HAP-1 (cell line): ENCODE measurements at regions not wholly inside any gene's neighbourhood (a gene's known extent, or its start where the extent isn't known, plus 50 kb on each side); places are given as distances from the start of the nearest gene placed in this dataset.
"Not testable (repeated sequence)": the region's sequence is repeated elsewhere in the genome, so short reads cannot be mapped to it uniquely, and the experiment has no call there.

Source experiments
- DNase-seq, 2 experiments: peaks; one replicate each; pipeline ENCODE4 v3.0.0-alpha.2; 2016 to 2020; ENCODE audit warnings: low spot score in 2 of 2
- H3K27me3 ChIP-seq: fragments of 250-450 bp; sonication (Bioruptor Pico); 2 replicates; pipeline ENCODE4 v1.5.1; 2020; ENCODE audit warnings: low read depth, mild to moderate bottlenecking, moderate library complexity
- H3K36me3 ChIP-seq: fragments of 250-450 bp; sonication (Bioruptor Pico); replicated peaks from 2 replicates; pipeline ENCODE4 v1.5.1; 2020; ENCODE audit warnings: mild to moderate bottlenecking
- H3K4me1 ChIP-seq: fragments of 250-450 bp; sonication (Bioruptor Pico); 2 replicates; pipeline ENCODE4 v1.5.1; 2020; ENCODE audit warnings: mild to moderate bottlenecking
- H3K4me3 ChIP-seq: fragments of 250-450 bp; sonication (Bioruptor Pico); 2 replicates; pipeline ENCODE4 v1.5.1; 2020; ENCODE audit warnings: mild to moderate bottlenecking, moderate library complexity
- H3K9me3 ChIP-seq: fragments of 250-450 bp; sonication (Bioruptor Pico); 2 replicates; pipeline ENCODE4 v1.5.1; 2020; ENCODE audit warnings: mild to moderate bottlenecking, moderate library complexity
- in situ Hi-C: fragments of 300-500 bp; cut with MboI; formaldehyde crosslinking; loops from 3 replicates; pipeline ENCODE4 v1.14.3; 2020; ENCODE audit warnings: low sequenced_read_pairs, inconsistent platforms, mixed read lengths

GRCh38 chr14:61602003-61602732, 93.1 kb upstream of the HIF1A start:
- DNase-seq = peak in 1 of 2 experiments; percentile 45
- no peaks in the 10 kb centered on the region for H3K9me3 ChIP-seq
- no peaks in the 10 kb centered on the region for H3K36me3 ChIP-seq
- peaks cover 35% of the 10 kb centered on the region for H3K4me1 ChIP-seq
- no peaks in the 10 kb centered on the region for H3K27me3 ChIP-seq
- in situ Hi-C loops = no loop called here
- no peak overlapping the region for H3K4me3 ChIP-seq

- Histone ChIP-seq H3K27me3 (no peaks in the 10 kb centered on the region), H3K36me3 (no peaks in the 10 kb centered on the region), H3K4me1 (peaks cover 29% of the 10 kb centered on the region), H3K9me3 (no peaks in the 10 kb centered on the region), H3K4me3 (no peak overlapping the region)
- in situ Hi-C loops = no loop called here
- DNase-seq = peak; percentile 65 to 96
Observed at GRCh38 chr14:61602733-61603077, 92.6 kb upstream of the HIF1A start.

- no peak for DNase-seq
- in situ Hi-C loops = no loop called here
- Histone ChIP-seq H3K4me1 (peaks cover 27% of the 10 kb centered on the region), H3K36me3 (no peaks in the 10 kb centered on the region), H3K9me3 (no peaks in the 10 kb centered on the region), H3K4me3 (no peak overlapping the region), H3K27me3 (no peaks in the 10 kb centered on the region)
Observed at GRCh38 chr14:61603736-61604135, 91.6 kb upstream of the HIF1A start.

- no peaks in the 10 kb centered on the region for H3K27me3 ChIP-seq
- DNase-seq = no peak
- H3K36me3 ChIP-seq = no peaks in the 10 kb centered on the region
- H3K9me3 ChIP-seq = no peaks in the 10 kb centered on the region
- H3K4me1 ChIP-seq = peaks cover 29% of the 10 kb centered on the region
- in situ Hi-C loops = no loop called here
- no peak overlapping the region for H3K4me3 ChIP-seq
Observed at GRCh38 chr14:61607570-61608244, 87.6 kb upstream of the HIF1A start.

GRCh38 chr14:61608245-61609165, 86.8 kb upstream of the HIF1A start:
- no peak overlapping the region for H3K4me3 ChIP-seq
- H3K9me3 ChIP-seq = no peaks in the 10 kb centered on the region
- H3K36me3 ChIP-seq = no peaks in the 10 kb centered on the region
- peaks cover 22% of the 10 kb centered on the region for H3K4me1 ChIP-seq
- peaks cover 1% of the 10 kb centered on the region; the same call in 1 of the 2 replicates for H3K27me3 ChIP-seq
- peak; percentile 75 for DNase-seq
- in situ Hi-C loops = no loop called here

- peak; percentile 83 to 94 for DNase-seq
- peaks cover 3% of the 10 kb centered on the region; the same call in 1 of the 2 replicates for H3K27me3 ChIP-seq
- no peaks in the 10 kb centered on the region for H3K36me3 ChIP-seq
- no peaks in the 10 kb centered on the region for H3K9me3 ChIP-seq
- H3K4me3 ChIP-seq = no peak overlapping the region
- in situ Hi-C loops = no loop called here
- peaks cover 21% of the 10 kb centered on the region for H3K4me1 ChIP-seq
Observed at GRCh38 chr14:61609191-61609843, 86.0 kb upstream of the HIF1A start.

GRCh38 chr14:61609884-61610283, 85.4 kb upstream of the HIF1A start:
- H3K27me3 ChIP-seq = peaks cover 3% of the 10 kb centered on the region; the same call in 1 of the 2 replicates
- H3K4me1 ChIP-seq = peaks cover 21% of the 10 kb centered on the region
- no peaks in the 10 kb centered on the region for H3K36me3 ChIP-seq
- no peak overlapping the region for H3K4me3 ChIP-seq
- DNase-seq = no peak
- in situ Hi-C loops = no loop called here
- no peaks in the 10 kb centered on the region for H3K9me3 ChIP-seq

- Histone ChIP-seq H3K4me1 (peaks cover 21% of the 10 kb centered on the region), H3K27me3 (peaks cover 3% of the 10 kb centered on the region; the same call in 1 of the 2 replicates), H3K9me3 (no peaks in the 10 kb centered on the region), H3K4me3 (no peak overlapping the region), H3K36me3 (no peaks in the 10 kb centered on the region)
- in situ Hi-C loops = no loop called here
- no peak for DNase-seq
Observed at GRCh38 chr14:61610900-61611299, 84.4 kb upstream of the HIF1A start.

- H3K4me1 ChIP-seq = peaks cover 21% of the 10 kb centered on the region
- H3K4me3 ChIP-seq = no peak overlapping the region
- no peaks in the 10 kb centered on the region for H3K36me3 ChIP-seq
- in situ Hi-C loops = no loop called here
- DNase-seq = no peak
- H3K9me3 ChIP-seq = no peaks in the 10 kb centered on the region
- H3K27me3 ChIP-seq = peaks cover 3% of the 10 kb centered on the region; the same call in 1 of the 2 replicates
Observed at GRCh38 chr14:61611880-61612630, 83.3 kb upstream of the HIF1A start.

GRCh38 chr14:61613006-61613405, 82.3 kb upstream of the HIF1A start:
- in situ Hi-C loops = not testable (repeated sequence)

GRCh38 chr14:61614693-61615092, 80.6 kb upstream of the HIF1A start:
- Histone ChIP-seq H3K4me1 (peaks cover 6% of the 10 kb centered on the region), H3K9me3 (no peaks in the 10 kb centered on the region), H3K27me3 (peaks cover 7% of the 10 kb centered on the region), H3K4me3 (no peak overlapping the region), H3K36me3 (no peaks in the 10 kb centered on the region)
- no peak for DNase-seq
- in situ Hi-C loops = no loop called here

More at GRCh38 chr14:61613006-61613405, 82.3 kb upstream of the HIF1A start:
- not testable (repeated sequence) for H3K36me3 ChIP-seq, DNase-seq, H3K27me3 ChIP-seq, H3K9me3 ChIP-seq, H3K4me3 ChIP-seq
- peaks cover 21% of the 10 kb centered on the region for H3K4me1 ChIP-seq

GRCh38 chr14:61615743-61616523, 79.4 kb upstream of the HIF1A start:
- in situ Hi-C loops = no loop called here
- H3K4me3 ChIP-seq = no peak overlapping the region
- H3K9me3 ChIP-seq = no peaks in the 10 kb centered on the region
- H3K4me1 ChIP-seq = no peaks in the 10 kb centered on the region
- DNase-seq = no peak
- H3K27me3 ChIP-seq = peaks cover 13% of the 10 kb centered on the region
- no peaks in the 10 kb centered on the region for H3K36me3 ChIP-seq
